GM12875 (cell line): ENCODE measurements at regions not wholly inside any gene's neighbourhood (a gene's known extent, or its start where the extent isn't known, plus 50 kb on each side); places are given as distances from the start of the nearest gene placed in this dataset.

Source experiments
- H3K4me3 ChIP-seq: one replicate; pipeline ENCODE4 v1.5.1; 2011; ENCODE audit warnings: low read depth, low read length, control low read depth
- TF ChIP-seq, protein P1 (sequence below): IDR thresholded peaks from 2 replicates; pipeline ENCODE4 v1.5.1; 2011; ENCODE audit warnings: low read depth, mild to moderate bottlenecking, control low read depth, inconsistent platforms, low read length, moderate library complexity, borderline replicate concordance; ENCODE audit not compliant: insufficient read depth

DNA sequence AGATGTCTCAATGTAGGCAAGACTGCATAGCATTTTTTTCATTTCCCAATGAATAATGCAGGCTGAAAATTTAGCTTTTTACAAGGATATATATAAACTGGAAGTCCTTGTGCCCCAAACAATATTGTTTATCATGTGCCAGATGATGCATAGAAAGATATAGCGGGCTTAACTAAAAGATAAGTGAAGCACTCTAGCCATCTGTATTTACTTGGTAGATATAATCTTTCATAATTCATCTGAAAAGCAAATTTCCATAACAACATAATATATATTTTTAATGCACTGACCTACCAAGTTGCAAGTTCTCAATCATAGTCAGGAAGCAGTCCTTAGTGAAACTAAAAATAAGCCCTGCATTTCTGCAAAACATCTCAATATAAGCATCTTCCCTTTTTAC is 653.3 kb downstream of the NLGN4X start:
- no peak overlapping the region for H3K4me3 ChIP-seq
- TF ChIP-seq, protein P1, sequence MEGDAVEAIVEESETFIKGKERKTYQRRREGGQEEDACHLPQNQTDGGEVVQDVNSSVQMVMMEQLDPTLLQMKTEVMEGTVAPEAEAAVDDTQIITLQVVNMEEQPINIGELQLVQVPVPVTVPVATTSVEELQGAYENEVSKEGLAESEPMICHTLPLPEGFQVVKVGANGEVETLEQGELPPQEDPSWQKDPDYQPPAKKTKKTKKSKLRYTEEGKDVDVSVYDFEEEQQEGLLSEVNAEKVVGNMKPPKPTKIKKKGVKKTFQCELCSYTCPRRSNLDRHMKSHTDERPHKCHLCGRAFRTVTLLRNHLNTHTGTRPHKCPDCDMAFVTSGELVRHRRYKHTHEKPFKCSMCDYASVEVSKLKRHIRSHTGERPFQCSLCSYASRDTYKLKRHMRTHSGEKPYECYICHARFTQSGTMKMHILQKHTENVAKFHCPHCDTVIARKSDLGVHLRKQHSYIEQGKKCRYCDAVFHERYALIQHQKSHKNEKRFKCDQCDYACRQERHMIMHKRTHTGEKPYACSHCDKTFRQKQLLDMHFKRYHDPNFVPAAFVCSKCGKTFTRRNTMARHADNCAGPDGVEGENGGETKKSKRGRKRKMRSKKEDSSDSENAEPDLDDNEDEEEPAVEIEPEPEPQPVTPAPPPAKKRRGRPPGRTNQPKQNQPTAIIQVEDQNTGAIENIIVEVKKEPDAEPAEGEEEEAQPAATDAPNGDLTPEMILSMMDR = no peak

DNA sequence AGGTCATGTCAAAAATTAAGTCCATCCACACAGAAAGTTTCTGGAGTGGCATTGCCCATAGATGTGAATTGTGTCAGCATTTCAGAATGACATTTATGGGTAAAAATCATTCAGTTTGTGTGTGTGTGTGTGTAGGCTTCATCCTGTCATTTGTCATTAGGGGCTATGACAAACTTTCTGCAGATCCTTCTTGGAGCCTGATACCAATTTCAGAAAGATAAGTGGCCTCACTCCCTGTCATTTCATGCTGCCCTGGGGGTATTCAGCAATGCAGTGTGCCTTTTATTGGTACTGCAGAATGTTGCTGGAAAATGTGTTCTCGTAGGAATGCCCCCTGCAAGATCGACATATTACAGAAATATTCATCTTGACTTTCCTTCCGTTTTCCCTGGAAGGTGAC is 659.7 kb downstream of the NLGN4X start:
- H3K4me3 ChIP-seq = no peak overlapping the region
- TF ChIP-seq, protein P1 = no peak

DNA sequence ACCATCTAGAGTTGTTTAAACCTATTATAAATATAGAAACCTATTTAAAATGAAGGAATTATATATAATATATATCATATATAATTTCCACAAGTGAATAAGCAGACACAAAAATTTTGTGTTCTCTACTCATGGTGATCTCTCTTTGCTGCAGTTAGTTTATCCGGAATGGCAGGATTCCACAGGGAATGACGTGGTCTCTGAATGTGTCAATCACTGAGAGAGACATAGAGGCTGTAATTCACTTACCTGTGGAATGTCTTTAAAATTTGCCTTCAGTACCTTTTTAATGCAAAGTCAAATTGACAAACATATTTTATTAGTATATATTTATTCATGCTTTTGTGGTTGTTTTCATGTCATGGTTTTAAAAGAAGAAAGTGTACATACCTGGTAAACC is 669.3 kb downstream of the NLGN4X start:
- TF ChIP-seq, protein P1 = no peak
- H3K4me3 ChIP-seq = no peak overlapping the region

DNA sequence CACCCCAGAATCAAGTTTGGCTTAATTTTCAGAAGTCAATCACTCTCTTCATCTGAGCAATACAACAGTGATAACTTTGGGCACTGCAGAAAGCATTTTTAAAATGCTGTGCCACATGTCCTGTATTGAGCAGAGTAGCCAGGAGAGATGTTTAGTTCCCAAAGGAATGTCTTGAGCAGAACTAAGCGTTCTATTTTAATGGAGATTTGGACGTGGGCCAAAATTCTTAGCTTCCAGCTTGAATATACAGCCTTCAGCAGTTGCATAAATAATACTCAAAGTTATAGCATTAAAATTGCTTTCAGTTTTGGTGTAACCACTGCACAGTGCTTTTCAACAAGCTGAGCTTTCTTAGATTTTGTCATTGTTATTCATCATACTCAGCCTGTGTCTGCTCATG is 679.2 kb downstream of the NLGN4X start:
- no peak overlapping the region for H3K4me3 ChIP-seq
- TF ChIP-seq, protein P1 = no peak

DNA sequence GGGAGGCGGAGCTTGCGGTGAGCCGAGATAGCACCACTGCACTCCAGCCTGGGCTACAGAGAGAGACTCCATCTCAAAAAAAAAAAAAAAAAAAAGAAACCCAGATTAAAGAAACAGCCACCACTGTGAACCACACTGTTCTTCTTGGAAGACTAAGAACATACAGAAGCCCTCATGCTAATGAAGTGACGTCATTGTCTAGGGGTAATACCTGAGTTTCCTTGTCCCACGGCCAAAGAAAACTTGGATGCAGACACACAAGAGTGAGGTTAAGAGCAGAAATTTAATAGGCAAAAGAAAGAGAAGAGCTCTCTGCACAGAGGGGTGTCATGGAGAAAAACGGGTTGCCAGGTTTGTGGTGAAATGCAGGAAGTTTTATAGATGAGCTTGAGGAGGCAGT is 691.6 kb downstream of the NLGN4X start:
- TF ChIP-seq, protein P1 = no peak

DNA sequence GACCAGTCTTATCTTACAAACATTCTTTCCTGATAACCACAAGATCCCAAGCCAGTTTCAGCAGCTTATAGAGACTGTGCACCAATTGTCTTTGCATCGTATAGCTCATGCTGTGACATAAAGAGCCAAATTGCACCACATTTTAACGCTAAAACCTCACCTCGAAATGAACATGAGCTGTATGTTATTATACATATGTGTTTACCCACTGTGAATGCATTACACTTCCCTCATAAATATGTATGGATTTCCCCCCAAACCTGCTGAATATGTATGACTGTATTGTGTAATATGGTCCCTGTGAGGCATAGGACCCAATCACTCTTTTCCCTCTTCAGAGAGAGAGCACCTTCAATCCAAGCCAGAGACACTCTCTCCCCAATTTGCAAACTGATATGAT is 692.4 kb downstream of the NLGN4X start:
- H3K4me3 ChIP-seq = no peak overlapping the region
- TF ChIP-seq, protein P1 = no peak

More for the DNA sequence above, 691.6 kb downstream of the NLGN4X start:
- no peak overlapping the region for H3K4me3 ChIP-seq

DNA sequence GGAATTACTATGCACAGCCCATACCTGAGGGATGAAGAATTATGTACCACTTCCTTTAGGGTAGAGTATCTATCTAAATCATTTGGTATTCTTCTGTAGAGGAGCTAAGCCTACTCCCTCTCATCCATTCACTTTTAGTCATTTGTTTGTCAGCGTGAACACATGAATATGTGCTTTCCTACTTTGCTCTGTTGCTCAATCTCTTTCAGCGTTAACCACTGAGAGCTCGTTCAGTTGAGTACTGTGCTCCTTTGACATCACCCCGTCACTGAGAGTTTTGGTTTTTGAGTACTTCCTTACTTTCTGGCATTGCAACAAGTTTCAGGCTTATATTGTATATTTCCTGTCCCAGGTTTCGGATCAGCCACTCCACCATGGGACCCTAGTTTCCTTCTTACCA is 700.6 kb downstream of the NLGN4X start:
- TF ChIP-seq, protein P1 = no peak
- H3K4me3 ChIP-seq = no peak overlapping the region
